GM23338 (cell line): ENCODE measurements at regions not wholly inside any gene's neighbourhood (a gene's known extent, or its start where the extent isn't known, plus 50 kb on each side); places are given as distances from the start of the nearest gene placed in this dataset.

Experiments
- CTCF ChIP-seq, 2 experiments: fragments of 200-600 bp in 1 of 2; sonication (generic) in 1 of 2; conservative IDR thresholded peaks; 2 replicates each; pipeline versions ENCODE4 v1.5.1 to v1.6.1; 2016 to 2017; ENCODE audit warnings: antibody characterized with exemption in 2 of 2, low read depth in 2 of 2, mild to moderate bottlenecking in 2 of 2, moderate library complexity in 1 of 2
- EZH2 ChIP-seq: fragments of 200-600 bp; sonication (generic); IDR thresholded peaks from one replicate; pipeline ENCODE4 v1.8.0; 2017; ENCODE audit warnings: antibody characterized with exemption, mild to moderate bottlenecking, low read depth; ENCODE audit not compliant: unreplicated experiment
- EZH2phosphoT487 ChIP-seq: fragments of 200-600 bp; sonication (generic); IDR thresholded peaks from one replicate; pipeline ENCODE4 v1.8.1; 2018; ENCODE audit warnings: antibody characterized with exemption; ENCODE audit not compliant: unreplicated experiment
- JUNB ChIP-seq: IDR thresholded peaks from one replicate; pipeline ENCODE4 v1.6.1; 2016; ENCODE audit warnings: antibody characterized with exemption; ENCODE audit not compliant: unreplicated experiment
- ZNF331 ChIP-seq: fragments of 250-450 bp; sonication (Bioruptor Pico); IDR thresholded peaks from 2 replicates; pipeline ENCODE4 v1.5.0; 2020; ENCODE audit warnings: low read depth, mild to moderate bottlenecking, moderate library complexity

- TF ChIP-seq EZH2 (no peak), CTCF (conservative IDR thresholded peaks at IDR 0.05; ENCODE audit: low read depth in 2 of 2) (no peak), EZH2phosphoT487 (no peak), JUNB (no peak), ZNF331 (CRISPR knock-in tag) (no peak)
Observed at GRCh38 chr9:82893549-82893948, 169.4 kb downstream of the RASEF start.
